ENCODE measurements at regions not wholly inside any gene's neighbourhood (a gene's known extent, or its start where the extent isn't known, plus 50 kb on each side); places are given as distances from the start of the nearest gene placed in this dataset.

DNA sequence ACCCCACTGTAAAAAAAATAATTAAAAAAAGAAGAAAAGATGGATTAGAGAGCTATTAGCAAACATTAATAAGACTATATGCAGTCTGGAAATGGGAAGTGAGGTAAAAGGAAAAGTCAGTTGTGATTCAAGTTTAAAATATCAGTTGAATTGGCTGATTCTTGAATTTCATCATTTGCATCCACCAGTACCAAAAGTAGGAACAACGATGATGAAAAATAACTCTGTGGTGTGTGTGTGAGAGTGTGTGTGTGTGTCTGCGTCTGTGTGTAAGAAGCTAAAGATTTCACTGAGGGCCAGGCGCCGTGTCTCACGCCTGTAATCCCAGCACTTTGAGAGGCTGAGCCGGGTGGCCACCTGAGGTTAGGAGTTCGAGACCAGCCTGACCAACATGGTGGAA lies 56.0 kb upstream of the SLC4A7 start:
- Histone ChIP-seq H3K9me3 (no peaks in the 10 kb centered on the region), H3K27me3 (replicated peaks; ENCODE audit: control insufficient read depth, insufficient read depth, low read length) (no peaks in the 10 kb centered on the region), H3K36me3 (ENCODE audit: control insufficient read depth, insufficient read depth, low read length) (no peaks in the 10 kb centered on the region), H3K4me3 (ENCODE audit: low read depth, low read length) (no peak overlapping the region), H3K4me1 (peaks cover under 1% of the 10 kb centered on the region; the same call in 1 of the 2 replicates)
- H3K27ac Mint-ChIP-seq (ENCODE audit: unreplicated experiment): no peak overlapping the region
- H3K36me3 Mint-ChIP-seq (ENCODE audit: insufficient read depth, unreplicated experiment): no peaks in the 10 kb centered on the region
- no peaks in the 10 kb centered on the region for H3K27me3 Mint-ChIP-seq (ENCODE audit: insufficient read depth, unreplicated experiment)
- H3K4me3 Mint-ChIP-seq (ENCODE audit: unreplicated experiment): no peak overlapping the region
- ChIA-PET CTCF (no interaction called here), POLR2A (no interaction called here)
- no TSS peak for BruUV-seq (replicated peaks)
- DNase-seq: no peak
- TF ChIP-seq, protein P1, sequence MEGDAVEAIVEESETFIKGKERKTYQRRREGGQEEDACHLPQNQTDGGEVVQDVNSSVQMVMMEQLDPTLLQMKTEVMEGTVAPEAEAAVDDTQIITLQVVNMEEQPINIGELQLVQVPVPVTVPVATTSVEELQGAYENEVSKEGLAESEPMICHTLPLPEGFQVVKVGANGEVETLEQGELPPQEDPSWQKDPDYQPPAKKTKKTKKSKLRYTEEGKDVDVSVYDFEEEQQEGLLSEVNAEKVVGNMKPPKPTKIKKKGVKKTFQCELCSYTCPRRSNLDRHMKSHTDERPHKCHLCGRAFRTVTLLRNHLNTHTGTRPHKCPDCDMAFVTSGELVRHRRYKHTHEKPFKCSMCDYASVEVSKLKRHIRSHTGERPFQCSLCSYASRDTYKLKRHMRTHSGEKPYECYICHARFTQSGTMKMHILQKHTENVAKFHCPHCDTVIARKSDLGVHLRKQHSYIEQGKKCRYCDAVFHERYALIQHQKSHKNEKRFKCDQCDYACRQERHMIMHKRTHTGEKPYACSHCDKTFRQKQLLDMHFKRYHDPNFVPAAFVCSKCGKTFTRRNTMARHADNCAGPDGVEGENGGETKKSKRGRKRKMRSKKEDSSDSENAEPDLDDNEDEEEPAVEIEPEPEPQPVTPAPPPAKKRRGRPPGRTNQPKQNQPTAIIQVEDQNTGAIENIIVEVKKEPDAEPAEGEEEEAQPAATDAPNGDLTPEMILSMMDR (IDR thresholded peaks at IDR 0.05; ENCODE audit: insufficient read depth in 1 of 2, low read depth in 1 of 2, low read length in 1 of 2, severe bottlenecking in 1 of 2, unreplicated experiment in 1 of 2): no peak
- peaks cover 5% of the 10 kb centered on the region for H3K9me3 Mint-ChIP-seq (ENCODE audit: unreplicated experiment)
- H3K4me1 Mint-ChIP-seq (ENCODE audit: low read depth, unreplicated experiment): peaks cover 7% of the 10 kb centered on the region
- intact Hi-C loops (cut with micrococcal nuclease; ENCODE audit: unreplicated experiment): no loop called here

GRCh38 chr3:27536491-27536890 lies 52.3 kb upstream of the SLC4A7 start:
- no peak overlapping the region for H3K4me3 Mint-ChIP-seq (ENCODE audit: unreplicated experiment)
- no peak for DNase-seq
- POLR2A ChIA-PET: no interaction called here

GRCh38 chr3:27535809-27536392 lies 51.7 kb upstream of the SLC4A7 start:
- H3K4me1 ChIP-seq: peaks cover 28% of the 10 kb centered on the region
- no peaks in the 10 kb centered on the region for H3K36me3 ChIP-seq (ENCODE audit: control insufficient read depth, insufficient read depth, low read length)
- intact Hi-C loops (cut with micrococcal nuclease; ENCODE audit: unreplicated experiment): no loop called here
- H3K9me3 ChIP-seq: no peaks in the 10 kb centered on the region
- ChIA-PET CTCF (no interaction called here), POLR2A (no interaction called here)
- DNase-seq: no peak
- peaks cover 21% of the 10 kb centered on the region for H3K4me1 Mint-ChIP-seq (ENCODE audit: low read depth, unreplicated experiment)
- H3K4me3 Mint-ChIP-seq (ENCODE audit: unreplicated experiment): no peak overlapping the region
- H3K27ac Mint-ChIP-seq (ENCODE audit: unreplicated experiment): no peak overlapping the region
- TF ChIP-seq, protein P1 (IDR thresholded peaks at IDR 0.05; ENCODE audit: insufficient read depth in 1 of 2, low read depth in 1 of 2, low read length in 1 of 2, severe bottlenecking in 1 of 2, unreplicated experiment in 1 of 2): no peak
- no peaks in the 10 kb centered on the region for H3K27me3 Mint-ChIP-seq (ENCODE audit: insufficient read depth, unreplicated experiment)
- H3K9me3 Mint-ChIP-seq (ENCODE audit: unreplicated experiment): no peaks in the 10 kb centered on the region
- H3K27me3 ChIP-seq (replicated peaks; ENCODE audit: control insufficient read depth, insufficient read depth, low read length): no peaks in the 10 kb centered on the region
- peaks cover 7% of the 10 kb centered on the region for H3K36me3 Mint-ChIP-seq (ENCODE audit: insufficient read depth, unreplicated experiment)
- no TSS peak for BruUV-seq (replicated peaks)
- H3K4me3 ChIP-seq (ENCODE audit: low read depth, low read length): no peak overlapping the region

More at GRCh38 chr3:27536491-27536890, 52.3 kb upstream of the SLC4A7 start:
- Mint-ChIP-seq H3K36me3 (ENCODE audit: insufficient read depth, unreplicated experiment) (peaks cover 7% of the 10 kb centered on the region), H3K27ac (ENCODE audit: unreplicated experiment) (no peak overlapping the region), H3K9me3 (ENCODE audit: unreplicated experiment) (no peaks in the 10 kb centered on the region), H3K4me1 (ENCODE audit: low read depth, unreplicated experiment) (peaks cover 21% of the 10 kb centered on the region), H3K27me3 (ENCODE audit: insufficient read depth, unreplicated experiment) (no peaks in the 10 kb centered on the region)
- Histone ChIP-seq H3K4me1 (peaks cover 23% of the 10 kb centered on the region), H3K36me3 (ENCODE audit: control insufficient read depth, insufficient read depth, low read length) (no peaks in the 10 kb centered on the region), H3K27me3 (replicated peaks; ENCODE audit: control insufficient read depth, insufficient read depth, low read length) (no peaks in the 10 kb centered on the region), H3K4me3 (ENCODE audit: low read depth, low read length) (no peak overlapping the region), H3K9me3 (no peaks in the 10 kb centered on the region)
- CTCF ChIA-PET: interaction anchor here (0.7 kb wide), 1 partner anchor 34 kb away, joined by 3 read pairs; no protein-coding TSS in a partner anchor
- TF ChIP-seq, protein P1 (IDR thresholded peaks at IDR 0.05; ENCODE audit: insufficient read depth in 1 of 2, low read depth in 1 of 2, low read length in 1 of 2, severe bottlenecking in 1 of 2, unreplicated experiment in 1 of 2): no peak
- intact Hi-C loops (cut with micrococcal nuclease; ENCODE audit: unreplicated experiment): no loop called here
- no TSS peak for BruUV-seq (replicated peaks)

Measured in Caco-2 (cell line).